ENCODE measurements at regions not wholly inside any gene's neighbourhood (a gene's known extent, or its start where the extent isn't known, plus 50 kb on each side); places are given as distances from the start of the nearest gene placed in this dataset.

- DNase-seq, result no peak
These were observed 387.0 kb upstream of the DMAC1 start for GRCh38 chr9:8186560-8186959.

- no peak for DNase-seq
These were observed 384.0 kb upstream of the DMAC1 start for GRCh38 chr9:8183618-8184017.

GRCh38 chr9:8179381-8180053 is 379.9 kb upstream of the DMAC1 start:
- DNase-seq, result peak; percentile 42

- DNase-seq, result no peak
These were observed 372.4 kb upstream of the DMAC1 start for GRCh38 chr9:8172000-8172399.

GRCh38 chr9:8168916-8169438 is 369.4 kb upstream of the DMAC1 start:
- DNase-seq, result no peak

GRCh38 chr9:8160787-8161186 is 361.2 kb upstream of the DMAC1 start:
- DNase-seq, result no peak

- no peak for DNase-seq
These were observed 359.0 kb upstream of the DMAC1 start for GRCh38 chr9:8158574-8158973.

GRCh38 chr9:8157683-8158324 is 358.2 kb upstream of the DMAC1 start:
- DNase-seq, result no peak

- DNase-seq, result no peak
These were observed 356.8 kb upstream of the DMAC1 start for GRCh38 chr9:8156346-8156745.

GRCh38 chr9:8155706-8156105 is 356.1 kb upstream of the DMAC1 start:
- no peak for DNase-seq

GRCh38 chr9:8143677-8144076 is 344.1 kb upstream of the DMAC1 start:
- peak; percentile 54 for DNase-seq

GRCh38 chr9:8140557-8140956 is 341.0 kb upstream of the DMAC1 start:
- no peak for DNase-seq

GRCh38 chr9:8139756-8140155 is 340.2 kb upstream of the DMAC1 start:
- no peak for DNase-seq

GRCh38 chr9:8136477-8136876 is 336.9 kb upstream of the DMAC1 start:
- DNase-seq, result no peak

GRCh38 chr9:8134635-8135034 is 335.1 kb upstream of the DMAC1 start:
- no peak for DNase-seq

- no peak for DNase-seq
These were observed 334.0 kb upstream of the DMAC1 start for GRCh38 chr9:8133606-8134005.

GRCh38 chr9:8115570-8115969 is 316.0 kb upstream of the DMAC1 start:
- DNase-seq, result no peak

- DNase-seq, result no peak
These were observed 315.2 kb upstream of the DMAC1 start for GRCh38 chr9:8114826-8115225.

GRCh38 chr9:8106362-8106761 is 306.8 kb upstream of the DMAC1 start:
- DNase-seq, result peak; percentile 15

GRCh38 chr9:8101607-8102006 is 302.0 kb upstream of the DMAC1 start:
- DNase-seq, result no peak

- DNase-seq, result no peak
These were observed 296.5 kb upstream of the DMAC1 start for GRCh38 chr9:8096091-8096490.

GRCh38 chr9:8095672-8096086 is 296.1 kb upstream of the DMAC1 start:
- DNase-seq, result peak; percentile 100

- no peak for DNase-seq
These were observed 288.9 kb upstream of the DMAC1 start for GRCh38 chr9:8088477-8088876.

- DNase-seq, result peak; percentile 97
These were observed 286.4 kb upstream of the DMAC1 start for GRCh38 chr9:8085986-8086385.
